PC-9 (cell line): ENCODE measurements at regions not wholly inside any gene's neighbourhood (a gene's known extent, or its start where the extent isn't known, plus 50 kb on each side); places are given as distances from the start of the nearest gene placed in this dataset.

Experiments
- BruUV-seq: library from RNA; stranded (reverse); fragments of 400-500 nt; replicated peaks from 2 replicates; lab custom pipeline; 2021; lab: Mats Ljungman, UMichigan
- CTCF ChIA-PET: fragments of 300-600 bp; sonication (Branson Sonifier 250); formaldehyde crosslinking; loops from one replicate; lab custom pipeline; 2022; ENCODE audit warnings: antibody characterized with exemption; lab: Charles Lee
- POLR2A ChIA-PET: fragments of 300-600 bp; sonication (Branson Sonifier 250); formaldehyde crosslinking; loops from one replicate; lab custom pipeline; 2022; ENCODE audit warnings: antibody characterized with exemption; ENCODE audit not compliant: unreplicated experiment; lab: Charles Lee
- DNase-seq, 2 experiments: peaks; one replicate each; pipeline versions ENCODE4 v3.0.0 to v3.0.0-alpha.2; 2015 to 2022; ENCODE audit warnings: mixed read lengths in 1 of 2
- H2AFZ ChIP-seq: fragments of 200-600 bp; sonication (generic); 2 replicates; pipeline ENCODE4 v1.8.1; 2017; ENCODE audit warnings: antibody characterized with exemption
- H3F3A ChIP-seq: fragments of 200-600 bp; sonication (generic); 2 replicates; pipeline ENCODE4 v1.8.1; 2017; ENCODE audit warnings: antibody characterized with exemption, mild to moderate bottlenecking, low read depth; ENCODE audit not compliant: insufficient read depth
- H3K27ac ChIP-seq: fragments of 200-600 bp; sonication (generic); 2 replicates; pipeline ENCODE4 v1.6.1; 2016; ENCODE audit warnings: mixed run types
- H3K27me3 ChIP-seq: fragments of 200-600 bp; sonication (generic); 2 replicates; pipeline ENCODE4 v1.6.1; 2016; ENCODE audit warnings: low read depth, mixed run types; ENCODE audit not compliant: insufficient read depth
- H3K36me3 ChIP-seq: fragments of 200-600 bp; sonication (generic); 2 replicates; pipeline ENCODE4 v1.6.1; 2016; ENCODE audit warnings: low read depth, mixed run types
- H3K4me1 ChIP-seq: fragments of 200-600 bp; sonication (generic); replicated peaks from 2 replicates; pipeline ENCODE4 v1.6.1; 2016; ENCODE audit warnings: mixed run types; ENCODE audit not compliant: insufficient read depth
- H3K4me2 ChIP-seq: fragments of 200-600 bp; sonication (generic); 2 replicates; pipeline ENCODE4 v1.6.1; 2017; ENCODE audit warnings: mixed run types
- H3K4me3 ChIP-seq: fragments of 200-600 bp; sonication (generic); 2 replicates; pipeline ENCODE4 v1.6.1; 2016; ENCODE audit warnings: mixed run types
- H3K79me2 ChIP-seq: fragments of 200-600 bp; sonication (generic); 2 replicates; pipeline ENCODE4 v1.6.1; 2017; ENCODE audit warnings: low read depth, mixed run types
- H3K9me2 ChIP-seq: fragments of 200-600 bp; sonication (generic); 2 replicates; pipeline ENCODE4 v1.8.1; 2017; ENCODE audit warnings: mild to moderate bottlenecking; ENCODE audit not compliant: insufficient read depth
- H3K9me3 ChIP-seq: fragments of 200-600 bp; sonication (generic); 2 replicates; pipeline ENCODE4 v1.8.1; 2016; ENCODE audit warnings: low read depth; ENCODE audit not compliant: insufficient read depth
- H4K20me1 ChIP-seq: fragments of 200-600 bp; sonication (generic); 2 replicates; pipeline ENCODE4 v1.8.1; 2017; ENCODE audit not compliant: insufficient read depth
- CTCF ChIP-seq: fragments of 200-600 bp; sonication (generic); conservative IDR thresholded peaks from 2 replicates; pipeline ENCODE4 v1.6.1; 2017; ENCODE audit warnings: mixed run types, antibody characterized with exemption, mild to moderate bottlenecking, moderate library complexity
- EZH2 ChIP-seq: fragments of 200-600 bp; sonication (generic); IDR thresholded peaks from 2 replicates; pipeline ENCODE4 v1.8.0; 2017; ENCODE audit warnings: antibody characterized with exemption, low read depth
- intact Hi-C: fragments of 100-400 bp; cut with micrococcal nuclease; formaldehyde crosslinking; loops from one replicate; pipeline ENCODE4 v1.10.0; 2022; ENCODE audit not compliant: unreplicated experiment

- Histone ChIP-seq H3K4me1 (no peaks in the 10 kb centered on the region), H3K79me2 (no peaks in the 10 kb centered on the region), H3K4me2 (no peak overlapping the region), H3K9me2 (no peaks in the 10 kb centered on the region), H3F3A (no peaks in the 10 kb centered on the region), H3K9me3 (no peaks in the 10 kb centered on the region), H3K27ac (no peak overlapping the region), H4K20me1 (no peaks in the 10 kb centered on the region), H3K4me3 (no peak overlapping the region), H2AFZ (peak overlapping the region; percentile 6; the same call in 1 of the 2 replicates), H3K27me3 (no peaks in the 10 kb centered on the region), H3K36me3 (no peaks in the 10 kb centered on the region)
- BruUV-seq, result no TSS peak
- DNase-seq, result no peak
- ChIA-PET CTCF (interaction anchor here (0.6 to 1.2 kb wide), 2 partner anchors 421 to 1340 kb away, joined by 4 read pairs; no protein-coding TSS in a partner anchor), POLR2A (no interaction called here)
- TF ChIP-seq EZH2 (no peak), CTCF (no peak)
- intact Hi-C loops, result loop anchor here (5.0 kb wide), 1 partner anchor 530 kb away; no protein-coding TSS in a partner anchor
Observed at GRCh38 chr1:98467586-98467985, 193.9 kb upstream of the SNX7 start.

DNA sequence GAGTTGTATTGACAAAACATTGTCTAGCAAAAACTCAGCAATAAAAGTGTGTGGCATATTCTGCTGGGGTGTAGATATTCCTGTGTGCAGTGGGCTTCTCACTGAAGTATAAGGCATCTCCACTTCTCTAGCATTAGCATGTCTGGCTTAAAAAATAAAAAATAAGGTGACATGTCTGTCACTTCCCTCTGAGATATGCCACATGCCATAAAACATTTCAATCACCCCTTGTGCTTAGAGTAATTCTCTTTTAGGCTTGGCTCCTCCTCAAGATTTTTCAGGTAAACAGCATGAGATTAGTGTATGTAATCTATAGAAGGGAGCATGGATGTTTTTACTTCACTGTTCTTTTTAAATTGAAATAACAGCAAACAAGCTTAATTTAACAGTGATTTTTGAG lies 194.4 kb upstream of the SNX7 start:
- H3K9me3 ChIP-seq, result no peaks in the 10 kb centered on the region
- no peaks in the 10 kb centered on the region for H4K20me1 ChIP-seq
- H3K9me2 ChIP-seq, result no peaks in the 10 kb centered on the region
- no peak overlapping the region for H3K27ac ChIP-seq
- DNase-seq, result no peak
- POLR2A ChIA-PET, result no interaction called here
- no peak for TF ChIP-seq CTCF
- H3K36me3 ChIP-seq, result no peaks in the 10 kb centered on the region
- no peaks in the 10 kb centered on the region for H3K27me3 ChIP-seq
- no peak overlapping the region; the same call in 1 of the 2 replicates for H2AFZ ChIP-seq
- no peaks in the 10 kb centered on the region for H3K79me2 ChIP-seq
- H3K4me3 ChIP-seq, result no peak overlapping the region
- no peaks in the 10 kb centered on the region for H3F3A ChIP-seq
- H3K4me2 ChIP-seq, result no peak overlapping the region
- H3K4me1 ChIP-seq, result no peaks in the 10 kb centered on the region
- CTCF ChIA-PET, result no interaction called here
- no TSS peak for BruUV-seq
- intact Hi-C loops, result loop anchor here (5.0 kb wide), 1 partner anchor 530 kb away; no protein-coding TSS in a partner anchor

DNA sequence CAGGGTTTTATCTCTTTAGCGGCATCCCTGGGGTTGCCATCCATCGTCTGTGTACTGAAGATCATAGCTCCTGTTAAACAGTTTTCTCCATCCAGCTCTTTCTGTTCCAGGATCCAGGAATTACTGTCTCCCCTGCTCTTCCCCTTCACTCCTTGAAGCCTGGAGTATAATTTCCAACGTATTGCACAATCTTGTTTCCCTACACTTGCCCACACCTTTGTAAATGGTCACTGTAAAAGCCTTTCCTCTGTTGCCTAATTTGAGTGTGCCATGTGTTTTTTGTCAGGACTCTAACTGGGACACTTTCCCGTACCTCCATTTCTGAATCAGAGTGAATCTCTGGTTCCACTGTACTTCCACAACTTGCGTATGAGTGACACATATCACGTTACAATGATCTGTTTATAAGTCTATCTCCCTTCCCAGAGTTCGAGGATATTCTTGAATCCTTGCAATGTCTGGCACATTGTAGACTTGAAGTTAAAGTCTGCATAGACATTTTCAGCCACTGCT lies 199.6 kb upstream of the SNX7 start:
- H3F3A ChIP-seq, result no peaks in the 10 kb centered on the region
- no TSS peak for BruUV-seq
- ChIA-PET CTCF (no interaction called here), POLR2A (no interaction called here)
- intact Hi-C loops, result no loop called here
- H3K9me2 ChIP-seq, result no peaks in the 10 kb centered on the region
- H4K20me1 ChIP-seq, result no peaks in the 10 kb centered on the region
- 0 out of 2 replicates have a peak overlapping the region, but pooled peaks have one; percentile 23 for H2AFZ ChIP-seq
- no peak overlapping the region for H3K4me2 ChIP-seq
- no peak overlapping the region for H3K27ac ChIP-seq
- H3K79me2 ChIP-seq, result no peaks in the 10 kb centered on the region
- H3K36me3 ChIP-seq, result no peaks in the 10 kb centered on the region
- H3K4me3 ChIP-seq, result no peak overlapping the region
- no peaks in the 10 kb centered on the region for H3K4me1 ChIP-seq
- no peak for DNase-seq
- TF ChIP-seq EZH2 (no peak), CTCF (no peak)
- H3K9me3 ChIP-seq, result no peaks in the 10 kb centered on the region
- no peaks in the 10 kb centered on the region for H3K27me3 ChIP-seq
